HG03432 (cell line): ENCODE measurements at regions not wholly inside any gene's neighbourhood (a gene's known extent, or its start where the extent isn't known, plus 50 kb on each side); places are given as distances from the start of the nearest gene placed in this dataset.
"Not testable (repeated sequence)": the region's sequence is repeated elsewhere in the genome, so short reads cannot be mapped to it uniquely, and the experiment has no call there.

ENCODE experiments used
- ATAC-seq: cut with Tn5 transposase; IDR thresholded peaks from one replicate; pipeline ENCODE4 v1.9.1; 2021; ENCODE audit warnings: mild to moderate bottlenecking, moderate library complexity; ENCODE audit not compliant: unreplicated experiment

DNA sequence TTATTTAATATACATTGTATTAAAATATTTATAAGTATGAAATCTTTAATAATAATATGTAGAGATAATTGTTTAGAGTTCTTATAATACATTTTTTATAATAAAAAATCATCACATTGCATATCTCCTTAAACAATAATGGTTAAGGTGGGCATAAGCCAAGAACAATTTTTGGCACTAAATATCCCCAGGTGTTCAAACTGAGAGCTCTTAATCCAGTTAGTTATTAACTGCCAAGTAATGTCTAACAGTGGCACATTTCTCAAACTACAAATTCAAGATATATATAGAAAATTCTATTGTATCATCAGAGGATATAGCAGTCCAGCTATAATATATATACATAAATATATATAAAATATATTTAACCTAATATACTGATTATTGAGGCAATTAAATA, 680.8 kb downstream of the SI start:
- ATAC-seq = no peak

DNA sequence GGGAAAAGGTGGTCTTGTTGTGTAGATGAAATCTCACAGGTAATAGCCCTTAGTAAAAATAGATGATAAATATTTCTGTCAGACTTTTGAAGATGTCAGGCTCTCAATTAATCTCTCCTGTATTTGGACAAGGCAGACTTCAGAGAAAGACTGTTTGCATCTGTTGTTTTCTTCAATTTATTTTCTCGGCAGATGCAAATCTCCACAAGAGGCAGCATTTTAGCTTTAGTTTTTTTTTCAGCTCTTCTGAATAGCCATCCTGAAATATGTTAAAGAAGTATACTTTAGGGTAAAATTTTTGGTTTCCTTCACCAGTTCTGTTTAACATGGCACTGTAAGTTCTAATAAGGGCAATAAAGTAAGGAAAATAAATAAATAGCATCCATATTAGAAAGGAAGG, 685.1 kb downstream of the SI start:
- ATAC-seq = no peak

DNA sequence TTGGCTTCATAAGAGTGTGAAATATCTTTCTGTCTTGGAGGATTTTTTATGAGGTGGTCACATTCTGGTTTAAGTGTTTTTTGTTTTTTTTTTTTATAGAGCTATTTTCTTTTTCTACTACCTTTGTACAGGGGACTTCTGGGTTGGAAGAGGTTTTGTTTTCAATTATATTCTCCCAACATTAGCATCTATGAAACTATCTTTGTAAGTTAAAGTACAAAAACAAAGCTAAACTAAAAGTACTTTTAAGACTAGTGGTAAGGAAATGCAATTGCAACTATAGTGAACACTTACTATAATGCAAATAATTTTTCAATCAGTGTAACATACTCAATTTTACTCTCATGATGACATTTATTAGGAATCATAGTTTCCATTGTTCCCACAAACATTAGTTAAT, 688.2 kb downstream of the SI start:
- ATAC-seq = no peak

DNA sequence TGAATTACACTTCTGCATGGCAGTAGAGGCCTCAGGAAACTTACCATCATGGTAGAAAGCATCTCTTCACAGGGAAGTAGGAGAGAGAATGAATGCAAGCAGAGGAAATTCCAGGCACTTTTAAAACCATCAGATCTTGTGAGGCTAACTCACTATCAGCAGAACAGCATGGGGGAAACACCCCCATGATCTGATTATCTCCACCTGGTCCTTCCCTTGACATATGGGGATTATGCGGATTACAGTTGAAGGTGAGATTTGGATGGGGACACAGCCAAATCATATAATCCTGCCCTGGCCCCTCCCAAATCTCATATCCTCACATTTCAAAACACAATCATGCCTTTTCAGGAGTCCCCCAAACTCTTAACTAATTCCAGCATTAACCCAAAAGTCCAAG, 691.1 kb downstream of the SI start:
- ATAC-seq = no peak

DNA sequence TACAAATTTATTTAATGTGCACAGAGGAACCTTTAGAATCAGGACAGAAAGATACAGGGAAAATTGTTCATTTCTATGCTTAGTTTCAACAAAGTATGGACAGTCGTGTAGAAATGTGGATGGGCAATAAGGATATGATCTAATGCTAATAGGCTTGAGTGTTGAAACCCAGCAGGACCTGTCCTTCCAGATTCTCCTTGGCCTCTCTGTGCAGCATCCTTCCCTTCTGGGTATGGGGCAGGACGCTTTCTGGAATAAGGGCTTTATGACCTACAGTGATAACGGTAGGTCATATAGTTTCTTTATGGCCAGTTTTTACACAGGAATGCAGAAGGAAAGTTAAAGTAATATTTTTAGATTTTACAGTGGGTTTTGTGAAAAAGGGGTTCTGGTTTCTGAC, 698.1 kb downstream of the SI start:
- no peak for ATAC-seq

DNA sequence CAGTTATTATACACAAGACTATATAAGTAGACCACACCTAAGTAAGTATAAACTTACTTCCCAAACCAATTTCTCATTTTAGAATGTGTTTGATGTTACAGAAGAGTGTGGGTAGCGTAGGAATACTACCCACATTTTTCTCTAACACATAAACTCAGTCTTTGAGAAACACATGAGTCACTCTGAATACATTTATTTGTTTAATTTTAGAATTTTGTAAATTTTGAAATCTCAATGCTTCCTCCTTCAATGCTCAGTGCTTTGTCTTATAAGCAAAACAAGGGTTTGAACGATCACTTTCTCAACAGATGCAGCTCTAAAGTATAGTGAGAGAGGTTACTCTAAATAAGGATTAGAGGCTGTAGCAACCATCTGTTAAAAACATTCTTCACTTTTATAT, 700.8 kb downstream of the SI start:
- ATAC-seq = no peak

DNA sequence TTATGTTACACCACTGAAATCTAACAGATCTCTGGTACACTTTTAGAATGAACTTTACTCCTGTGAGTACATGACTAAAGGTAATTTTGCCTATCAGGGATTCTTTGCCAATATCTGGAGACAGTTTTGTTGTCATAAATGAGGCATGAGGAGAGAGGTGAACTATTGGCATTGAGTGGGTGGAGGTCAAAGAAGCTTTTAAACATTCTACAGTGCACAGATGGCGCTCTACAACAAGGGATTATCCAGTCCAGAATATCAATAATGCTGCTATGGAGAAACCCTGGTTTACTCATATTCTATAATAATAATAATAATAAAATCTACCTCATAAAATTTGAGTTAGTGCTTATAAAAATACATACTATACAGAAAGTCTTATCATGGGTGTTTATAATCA, 702.3 kb downstream of the SI start:
- ATAC-seq = no peak

DNA sequence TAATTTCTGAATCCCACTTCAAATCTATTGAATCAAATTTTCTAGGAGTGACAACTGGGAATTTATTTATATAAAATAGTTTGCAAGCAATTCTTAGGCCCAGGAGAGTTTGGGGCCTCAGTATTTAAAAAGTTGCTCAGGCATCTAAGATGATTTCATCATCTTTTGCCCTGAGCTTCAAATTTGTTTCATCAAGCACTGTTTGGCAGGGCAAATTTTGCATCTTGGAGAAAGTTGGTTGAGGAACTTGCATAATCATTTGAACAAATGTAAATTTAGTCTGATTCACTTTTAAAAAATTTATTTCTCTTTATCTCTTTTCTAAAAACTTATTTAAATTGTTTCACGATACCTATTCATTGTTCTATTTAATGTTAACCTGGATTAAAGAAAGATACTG, 702.8 kb downstream of the SI start:
- no peak for ATAC-seq

DNA sequence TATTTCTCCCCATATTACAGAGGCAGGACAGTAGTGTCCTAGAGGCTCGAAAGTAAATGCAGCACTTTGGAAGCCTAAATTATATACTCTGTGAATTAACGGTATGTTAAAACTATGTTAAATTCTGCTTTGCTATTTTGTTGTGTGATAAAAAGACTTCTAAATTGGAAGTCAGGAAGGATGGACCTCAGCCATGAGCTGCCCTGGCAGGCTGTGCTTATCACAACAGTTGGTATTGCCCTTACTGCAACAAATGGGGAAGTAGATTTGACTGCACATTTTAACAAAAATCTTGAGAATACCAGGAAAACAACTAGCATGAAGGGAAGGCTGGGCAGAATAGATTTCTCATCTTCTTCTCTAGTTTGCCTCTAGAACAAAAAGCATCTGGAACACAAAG, 706.6 kb downstream of the SI start:
- ATAC-seq = no peak

DNA sequence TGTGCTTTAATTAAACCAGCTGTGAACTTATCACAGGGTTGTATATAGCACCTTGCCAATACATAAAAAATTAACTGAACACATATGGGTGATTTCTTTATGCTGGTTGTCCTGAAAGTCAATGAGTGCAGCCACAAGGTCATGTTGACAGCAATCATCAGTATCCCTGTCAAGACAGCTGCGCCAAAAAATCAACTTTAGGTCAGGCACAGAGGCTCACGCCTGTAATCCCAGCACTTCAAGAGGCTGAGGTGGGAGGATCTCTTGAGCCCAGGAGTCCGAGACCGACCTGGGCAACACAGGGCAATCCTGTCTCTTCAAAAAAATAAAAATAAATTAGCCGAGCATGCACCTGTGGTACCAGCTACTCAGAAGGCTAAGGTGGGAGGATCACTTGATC, 707.3 kb downstream of the SI start:
- no peak for ATAC-seq

DNA sequence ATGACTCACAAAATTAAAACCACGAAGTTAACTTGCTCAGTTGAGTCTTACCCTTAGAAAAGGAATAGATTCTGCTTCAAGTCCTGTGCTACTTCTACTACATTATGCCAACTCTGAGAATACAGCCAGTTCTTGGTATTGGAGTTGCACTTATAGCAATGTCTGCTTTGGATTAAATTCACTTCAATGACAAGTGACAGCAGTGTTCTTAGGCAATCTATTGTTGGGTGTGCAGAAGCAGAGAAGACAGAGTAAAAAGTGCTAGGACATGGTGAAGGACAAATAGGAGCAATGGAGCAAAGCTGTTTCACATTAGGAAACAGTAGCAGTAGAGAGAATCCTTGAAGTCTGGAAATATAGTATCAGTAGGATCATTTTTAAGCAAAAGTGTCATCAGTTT, 713.1 kb downstream of the SI start:
- no peak for ATAC-seq

DNA sequence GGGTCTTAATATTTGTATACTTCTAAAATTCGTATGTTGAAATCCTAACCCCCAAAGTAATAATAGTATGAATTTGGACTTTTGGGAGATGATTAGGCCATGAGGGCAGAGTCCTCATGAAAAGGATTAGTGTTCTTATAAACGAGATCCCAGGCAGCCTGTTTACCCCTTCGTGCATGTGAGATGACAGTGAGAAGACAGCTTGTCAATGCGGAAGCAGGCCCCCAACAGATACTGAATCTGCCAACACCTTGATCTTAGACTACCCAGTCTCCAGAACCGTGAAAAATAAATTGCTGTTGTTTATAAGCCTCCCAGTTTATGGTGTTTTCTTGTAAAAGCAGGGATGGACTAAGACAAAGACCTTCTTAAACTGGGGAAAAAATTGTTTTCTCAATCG, 714.2 kb downstream of the SI start:
- no peak for ATAC-seq

DNA sequence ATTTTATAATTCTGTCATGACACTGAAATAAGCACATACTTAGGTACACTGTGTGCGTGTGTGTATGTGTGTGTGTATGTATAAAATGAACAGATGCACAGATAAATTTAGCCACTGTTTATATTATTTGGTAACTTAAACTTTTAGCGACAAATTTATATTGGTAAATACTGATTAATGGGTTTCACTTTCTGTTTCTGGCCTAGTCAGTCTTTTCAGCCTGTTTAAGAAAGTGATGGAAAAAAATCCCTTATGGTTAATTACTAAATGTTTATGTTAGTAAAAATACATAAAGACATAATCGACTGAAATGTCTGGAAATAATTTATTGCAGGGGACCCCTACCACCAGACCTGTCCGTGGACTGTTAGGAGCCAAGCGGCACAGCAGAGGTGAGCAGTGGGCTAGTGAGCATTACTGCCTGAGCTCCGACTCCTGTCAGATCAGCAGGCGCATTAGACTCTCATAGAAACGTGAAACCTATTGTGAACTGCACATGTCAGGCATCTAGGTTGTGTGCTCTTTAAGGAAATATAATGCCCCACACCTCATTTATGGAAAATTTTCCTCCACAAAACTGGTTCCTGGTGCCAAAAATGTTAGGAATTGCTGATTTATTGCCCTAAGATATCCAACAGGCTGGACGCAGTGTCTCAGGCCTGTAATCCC, 717.4 kb downstream of the SI start:
- no peak for ATAC-seq

DNA sequence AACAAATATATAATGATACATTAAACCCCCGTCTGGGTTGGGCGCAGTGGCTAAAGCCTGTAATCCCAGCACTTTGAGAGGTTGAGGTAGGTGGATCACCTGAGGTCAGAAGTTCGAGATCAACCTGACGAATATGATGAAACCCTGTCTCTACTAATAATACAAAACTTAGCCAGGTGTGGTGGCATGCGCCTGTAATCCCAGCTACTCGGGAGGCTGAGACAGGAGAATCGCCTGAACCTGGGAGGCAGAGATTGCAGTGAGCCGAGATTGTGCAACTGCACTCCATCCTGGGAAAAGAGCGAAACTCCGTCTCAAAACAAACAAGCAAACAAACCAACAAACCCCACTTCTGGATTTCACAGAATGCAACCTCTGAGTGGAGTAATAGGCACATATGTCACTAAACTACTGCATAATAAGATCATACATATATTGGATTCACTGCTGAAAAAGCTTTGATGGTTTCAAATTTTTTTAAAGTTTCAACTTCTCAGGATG, 718.2 kb downstream of the SI start:
- ATAC-seq = no peak

DNA sequence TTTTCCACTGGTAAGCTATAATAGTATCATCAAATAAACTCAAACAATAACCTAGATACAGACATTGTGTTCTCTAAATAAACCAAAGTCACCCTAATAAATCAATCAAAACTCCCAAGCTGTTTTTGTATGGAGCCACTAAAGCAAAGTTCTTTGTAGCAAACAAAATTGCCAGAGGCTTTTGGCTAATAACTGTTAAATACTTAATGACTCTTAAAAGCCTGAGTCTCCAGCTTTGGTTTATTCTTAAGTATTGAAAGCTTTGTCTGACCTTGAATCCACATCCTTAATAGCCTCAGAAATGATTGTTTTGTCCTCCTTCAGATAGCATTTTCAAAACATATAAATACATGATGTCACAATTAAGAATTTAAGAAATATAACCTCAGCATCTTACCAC, 725.3 kb downstream of the SI start:
- ATAC-seq = no peak

DNA sequence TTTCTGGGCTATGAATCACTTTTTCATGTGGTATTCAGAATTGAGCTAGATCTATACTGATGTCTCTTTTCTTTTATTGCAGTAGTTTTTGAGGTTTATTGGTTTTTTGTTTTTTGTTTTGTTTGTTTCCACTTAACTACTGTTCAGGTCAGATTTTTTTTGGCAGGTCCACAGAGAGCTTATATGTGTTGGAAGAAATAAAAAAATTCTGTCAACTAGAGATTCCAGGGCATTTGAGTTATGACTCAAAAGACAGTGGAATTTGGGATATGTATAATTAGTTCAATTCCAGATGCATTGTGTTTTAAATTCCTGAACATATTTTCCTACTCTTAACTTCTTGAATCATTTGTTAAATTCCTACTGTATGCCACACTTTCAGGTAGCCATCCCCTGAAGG, 727.2 kb downstream of the SI start:
- no peak for ATAC-seq

DNA sequence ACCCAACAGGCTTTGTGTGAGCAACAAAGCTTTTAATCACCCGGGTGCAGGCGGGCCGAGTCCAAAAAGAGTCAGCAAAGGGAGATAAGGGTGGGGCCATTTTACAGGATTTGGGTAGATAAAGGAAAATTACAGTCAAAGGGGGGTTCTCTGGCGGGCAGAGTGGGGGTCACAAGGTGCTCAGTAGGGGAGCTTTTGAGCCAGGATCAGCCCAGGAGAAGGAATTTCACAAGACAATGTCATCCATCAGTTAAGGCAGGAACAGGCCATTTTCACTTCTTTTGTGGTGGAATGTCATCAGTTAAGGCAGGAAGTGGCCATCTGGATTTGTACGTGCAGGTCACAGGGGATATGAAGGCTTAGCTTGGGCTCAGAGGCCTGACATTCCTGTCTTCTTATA, 736.1 kb downstream of the SI start:
- not testable (repeated sequence) for ATAC-seq

DNA sequence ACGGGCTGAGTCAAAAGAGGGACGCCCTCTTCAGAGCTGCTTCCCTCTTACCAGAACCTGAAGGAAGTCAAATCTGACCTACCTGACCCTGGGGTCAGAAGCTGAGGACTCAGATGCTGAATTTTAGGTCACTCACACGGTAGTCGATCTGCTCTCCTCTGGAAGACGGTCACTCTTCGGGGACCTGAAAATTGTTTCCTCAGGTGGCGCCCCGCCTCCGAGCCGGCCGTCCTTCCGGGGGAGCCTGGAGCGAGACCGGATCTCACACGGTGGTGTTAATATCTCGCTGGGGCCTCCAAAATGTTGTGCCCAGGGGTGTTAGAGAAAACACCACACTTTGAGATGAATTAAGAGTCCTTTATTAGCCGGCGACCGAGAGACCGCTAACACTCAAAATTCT, 737.2 kb downstream of the SI start:
- no peak for ATAC-seq

DNA sequence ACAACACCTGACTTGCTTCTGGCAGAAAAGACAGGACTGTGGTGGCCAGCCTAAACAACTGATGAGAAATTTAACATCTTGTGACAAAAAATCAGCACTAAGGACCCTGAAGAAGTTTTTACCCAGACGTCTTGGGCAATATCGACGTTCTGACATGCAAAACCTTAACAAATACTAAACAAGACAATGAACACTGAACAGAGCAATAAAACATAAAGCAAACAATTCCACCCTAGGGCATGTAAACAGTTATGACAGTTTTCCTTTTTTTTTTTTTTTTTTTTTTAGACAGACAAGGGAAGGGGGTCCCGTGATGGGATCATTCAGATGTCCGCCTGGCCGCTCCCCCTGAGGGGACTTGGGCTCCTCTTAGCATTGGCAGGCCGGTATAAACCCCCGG, 738.0 kb downstream of the SI start:
- no peak for ATAC-seq

DNA sequence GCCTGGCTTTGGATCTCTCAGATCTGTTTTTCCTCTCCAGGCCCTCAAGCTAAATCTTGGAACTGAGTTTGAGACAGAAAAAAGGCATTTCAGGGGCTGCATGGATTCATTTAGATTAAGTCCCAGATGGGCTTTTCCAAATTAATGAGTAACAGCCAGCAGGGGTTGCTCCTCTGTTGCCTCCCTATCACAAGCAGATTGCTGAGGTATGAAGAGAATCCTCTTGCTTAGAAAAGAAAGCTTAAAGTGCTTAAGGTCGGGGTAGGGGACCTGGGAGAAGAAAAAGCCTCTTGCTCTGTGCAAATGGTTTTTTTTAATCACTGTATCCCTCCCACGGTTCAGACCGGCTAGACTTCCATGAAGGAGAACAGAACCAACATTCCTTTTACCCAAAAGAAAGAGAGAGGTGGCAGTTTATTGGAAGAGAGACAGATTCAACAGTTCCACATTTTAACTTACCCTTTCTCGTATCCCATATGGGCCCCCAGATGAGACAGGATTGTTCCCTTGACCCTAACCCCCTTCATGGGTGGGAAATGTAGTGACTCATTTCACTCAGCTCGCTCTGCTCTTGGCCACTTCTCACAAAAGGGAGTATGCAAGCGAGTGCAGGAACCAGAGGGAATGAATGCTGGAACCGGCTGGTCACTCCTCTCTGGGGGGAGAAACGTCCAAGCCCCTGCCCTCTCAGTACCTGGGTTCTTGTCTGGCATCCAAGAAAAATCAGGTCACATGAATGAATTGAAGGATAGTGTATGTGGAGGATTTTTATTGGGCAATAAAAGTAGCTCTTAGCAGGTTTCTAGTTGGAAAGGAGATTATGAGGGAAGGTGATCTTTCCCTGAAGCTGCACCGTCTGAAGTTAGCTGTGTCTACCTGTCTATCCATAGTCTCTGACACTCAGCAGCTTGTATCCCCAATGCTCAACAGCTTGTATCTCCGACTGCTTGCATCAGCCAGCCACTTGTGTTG, 745.2 kb downstream of the SI start:
- ATAC-seq = no peak

DNA sequence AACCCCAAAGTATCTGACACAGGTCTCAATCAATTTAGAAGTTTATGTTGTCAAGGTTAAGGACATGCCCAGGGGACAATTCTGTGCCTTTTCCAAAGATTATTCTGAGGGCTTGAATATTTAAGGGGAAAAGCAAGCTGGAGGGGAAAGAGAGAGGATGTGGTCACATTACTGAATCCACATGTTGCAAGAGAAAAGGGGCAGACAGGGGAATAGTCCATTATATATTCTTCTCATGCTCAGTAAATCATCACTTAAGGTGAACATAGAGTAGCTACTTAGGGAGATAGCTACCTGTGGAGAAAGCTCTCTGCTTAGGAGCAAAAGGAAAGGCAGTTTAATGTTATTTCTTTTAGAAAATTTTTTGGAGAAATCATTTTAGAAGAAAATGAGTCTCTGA, 751.6 kb downstream of the SI start:
- no peak for ATAC-seq

DNA sequence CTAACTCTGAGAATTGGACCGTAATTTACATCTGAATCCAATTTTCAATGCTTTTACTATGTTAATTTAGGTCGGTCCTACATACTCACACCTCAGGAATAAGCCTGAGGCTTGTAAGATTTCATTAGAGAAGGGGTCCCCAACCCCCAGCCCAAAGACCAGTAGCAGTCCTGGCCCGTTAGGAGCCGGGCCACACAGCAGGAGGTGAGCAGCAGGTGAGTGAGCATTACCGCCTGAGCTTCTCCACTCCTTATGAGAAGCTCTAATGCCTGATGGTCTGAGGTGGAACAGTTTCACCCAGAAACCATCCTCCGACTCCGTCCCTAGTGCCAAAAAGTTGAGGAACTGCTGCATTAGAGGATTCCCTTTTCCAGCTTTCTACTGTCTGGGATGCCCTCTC, 757.3 kb downstream of the SI start:
- no peak for ATAC-seq
